ENCODE measurements at regions not wholly inside any gene's neighbourhood (a gene's known extent, or its start where the extent isn't known, plus 50 kb on each side); places are given as distances from the start of the nearest gene placed in this dataset.

DNA sequence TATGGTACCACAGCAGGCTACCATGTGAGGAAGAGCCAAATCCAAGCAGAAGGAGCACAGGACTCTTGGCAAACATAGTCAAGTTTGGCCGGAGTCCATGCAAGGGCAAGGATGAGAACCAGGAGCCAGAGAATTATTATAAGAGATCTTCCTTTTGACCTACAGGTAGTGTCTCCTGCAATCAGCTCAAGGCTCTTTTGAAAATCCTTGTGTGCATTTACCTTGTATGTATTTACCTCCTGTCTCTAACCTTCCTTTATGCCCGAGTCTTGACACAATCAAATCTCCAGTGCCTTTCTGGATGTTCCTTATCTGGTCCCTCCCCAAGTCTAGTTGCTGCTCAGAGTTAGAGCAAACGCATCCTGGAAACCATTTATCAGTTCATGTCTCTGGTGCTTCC is 855.0 kb upstream of the CELF4 start:
- H3K36me3 ChIP-seq, result no peaks in the 10 kb centered on the region
- H3K4me3 ChIP-seq, result no peak overlapping the region
- no peaks in the 10 kb centered on the region for H3K27me3 ChIP-seq
- H3K9me3 ChIP-seq, result no peaks in the 10 kb centered on the region
- H3K27ac ChIP-seq, result no peak overlapping the region
- no peak for TF ChIP-seq POLR2AphosphoS5 (IDR thresholded peaks at IDR 0.05)
- no peak for TF ChIP-seq POLR2A (IDR thresholded peaks at IDR 0.05)
- TF ChIP-seq, protein P1, sequence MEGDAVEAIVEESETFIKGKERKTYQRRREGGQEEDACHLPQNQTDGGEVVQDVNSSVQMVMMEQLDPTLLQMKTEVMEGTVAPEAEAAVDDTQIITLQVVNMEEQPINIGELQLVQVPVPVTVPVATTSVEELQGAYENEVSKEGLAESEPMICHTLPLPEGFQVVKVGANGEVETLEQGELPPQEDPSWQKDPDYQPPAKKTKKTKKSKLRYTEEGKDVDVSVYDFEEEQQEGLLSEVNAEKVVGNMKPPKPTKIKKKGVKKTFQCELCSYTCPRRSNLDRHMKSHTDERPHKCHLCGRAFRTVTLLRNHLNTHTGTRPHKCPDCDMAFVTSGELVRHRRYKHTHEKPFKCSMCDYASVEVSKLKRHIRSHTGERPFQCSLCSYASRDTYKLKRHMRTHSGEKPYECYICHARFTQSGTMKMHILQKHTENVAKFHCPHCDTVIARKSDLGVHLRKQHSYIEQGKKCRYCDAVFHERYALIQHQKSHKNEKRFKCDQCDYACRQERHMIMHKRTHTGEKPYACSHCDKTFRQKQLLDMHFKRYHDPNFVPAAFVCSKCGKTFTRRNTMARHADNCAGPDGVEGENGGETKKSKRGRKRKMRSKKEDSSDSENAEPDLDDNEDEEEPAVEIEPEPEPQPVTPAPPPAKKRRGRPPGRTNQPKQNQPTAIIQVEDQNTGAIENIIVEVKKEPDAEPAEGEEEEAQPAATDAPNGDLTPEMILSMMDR (IDR thresholded peaks at IDR 0.05), result no peak
- intact Hi-C loops (cut with DNase I; ENCODE audit: low total_unique reads), result loop anchor here (5.0 kb wide), 1 partner anchor 668 kb away; no protein-coding TSS in a partner anchor
- no peaks in the 10 kb centered on the region for H3K4me1 ChIP-seq
- DNase-seq (ENCODE audit: low spot score in 2 of 2), result no peak

DNA sequence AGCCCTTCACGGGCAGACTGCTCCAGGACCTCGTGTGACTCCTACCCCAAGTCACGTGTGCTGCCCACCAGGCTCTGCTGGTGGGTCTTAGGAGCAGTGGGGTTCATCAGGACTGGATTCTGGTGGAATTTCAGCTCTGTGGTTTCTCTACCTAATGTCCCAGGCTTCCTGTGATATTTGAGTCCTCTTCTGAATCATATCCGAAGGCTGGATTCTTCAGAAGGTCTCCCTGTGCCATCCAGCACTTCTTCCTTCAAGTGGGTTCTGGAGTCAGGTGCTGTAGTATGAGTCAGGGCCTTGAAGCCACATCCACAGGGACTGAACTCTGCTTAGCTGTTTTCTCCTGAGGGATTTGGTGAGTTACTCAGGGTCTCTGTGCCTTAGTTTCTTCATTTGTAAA is 850.2 kb upstream of the CELF4 start:
- TF ChIP-seq POLR2AphosphoS5 (IDR thresholded peaks at IDR 0.05), result no peak
- TF ChIP-seq, protein P1 (IDR thresholded peaks at IDR 0.05), result no peak
- no peak for TF ChIP-seq POLR2A (IDR thresholded peaks at IDR 0.05)
- H3K4me3 ChIP-seq, result no peak overlapping the region
- H3K36me3 ChIP-seq, result no peaks in the 10 kb centered on the region
- H3K4me1 ChIP-seq, result no peaks in the 10 kb centered on the region
- no peak overlapping the region for H3K27ac ChIP-seq
- no peaks in the 10 kb centered on the region for H3K9me3 ChIP-seq
- intact Hi-C loops (cut with DNase I; ENCODE audit: low total_unique reads), result no loop called here
- no peaks in the 10 kb centered on the region for H3K27me3 ChIP-seq
- no peak for DNase-seq (ENCODE audit: low spot score in 2 of 2)

DNA sequence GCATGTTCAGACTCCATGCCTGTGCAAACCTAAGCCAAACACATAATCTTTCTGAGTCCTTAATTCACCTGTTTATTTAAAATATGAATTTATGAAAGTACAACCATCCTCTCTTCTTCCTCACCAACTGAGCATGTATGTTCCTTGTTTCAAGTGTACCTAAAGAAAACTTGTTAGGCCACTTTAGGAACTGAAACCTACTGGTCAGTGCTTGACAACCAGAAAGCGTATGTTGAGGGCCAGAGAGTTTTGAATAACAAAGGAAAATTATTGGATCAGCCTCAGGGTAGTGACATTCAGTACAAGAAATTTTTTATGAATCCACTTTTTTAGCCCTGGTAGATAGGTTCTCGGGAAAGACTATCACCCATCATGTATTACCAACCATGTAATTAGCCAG is 847.6 kb upstream of the CELF4 start:
- Histone ChIP-seq H3K27ac (no peak overlapping the region), H3K4me3 (no peak overlapping the region), H3K4me1 (no peaks in the 10 kb centered on the region), H3K27me3 (no peaks in the 10 kb centered on the region), H3K9me3 (peaks cover 0 to 4% of the 10 kb centered on the region in 2 donors), H3K36me3 (no peaks in the 10 kb centered on the region)
- DNase-seq (ENCODE audit: low spot score in 2 of 2), result no peak
- intact Hi-C loops (cut with DNase I; ENCODE audit: low total_unique reads), result no loop called here
- TF ChIP-seq, protein P1 (IDR thresholded peaks at IDR 0.05), result no peak
- TF ChIP-seq POLR2AphosphoS5 (IDR thresholded peaks at IDR 0.05), result no peak
- TF ChIP-seq POLR2A (IDR thresholded peaks at IDR 0.05), result no peak

DNA sequence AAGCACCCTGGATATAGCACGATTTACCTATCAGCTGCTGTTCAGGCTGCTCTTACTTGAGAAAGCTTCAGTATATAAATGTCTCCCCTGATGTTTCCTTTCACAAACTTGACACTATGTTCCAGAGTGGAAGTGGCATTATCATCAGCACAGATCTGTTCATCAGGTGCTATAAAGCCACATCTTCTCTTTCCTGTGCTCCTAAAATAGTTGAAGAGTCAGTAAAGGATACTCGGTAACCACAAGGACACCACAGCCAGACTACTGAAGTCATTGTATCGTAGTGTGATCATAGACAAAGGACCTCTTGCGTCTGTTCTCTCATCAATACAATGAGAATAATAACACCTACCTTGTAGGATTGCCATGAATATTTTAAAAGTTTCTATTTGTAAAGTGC is 841.0 kb upstream of the CELF4 start:
- no peaks in the 10 kb centered on the region for H3K36me3 ChIP-seq
- H3K27ac ChIP-seq, result no peak overlapping the region
- H3K4me1 ChIP-seq, result no peaks in the 10 kb centered on the region
- no peak for DNase-seq (ENCODE audit: low spot score in 2 of 2)
- intact Hi-C loops (cut with DNase I; ENCODE audit: low total_unique reads), result no loop called here
- H3K4me3 ChIP-seq, result no peak overlapping the region
- TF ChIP-seq POLR2AphosphoS5 (IDR thresholded peaks at IDR 0.05) (no peak), POLR2A (IDR thresholded peaks at IDR 0.05) (no peak)
- TF ChIP-seq, protein P1 (IDR thresholded peaks at IDR 0.05), result no peak
- peaks cover 0 to 4% of the 10 kb centered on the region in 2 donors for H3K9me3 ChIP-seq
- H3K27me3 ChIP-seq, result no peaks in the 10 kb centered on the region

DNA sequence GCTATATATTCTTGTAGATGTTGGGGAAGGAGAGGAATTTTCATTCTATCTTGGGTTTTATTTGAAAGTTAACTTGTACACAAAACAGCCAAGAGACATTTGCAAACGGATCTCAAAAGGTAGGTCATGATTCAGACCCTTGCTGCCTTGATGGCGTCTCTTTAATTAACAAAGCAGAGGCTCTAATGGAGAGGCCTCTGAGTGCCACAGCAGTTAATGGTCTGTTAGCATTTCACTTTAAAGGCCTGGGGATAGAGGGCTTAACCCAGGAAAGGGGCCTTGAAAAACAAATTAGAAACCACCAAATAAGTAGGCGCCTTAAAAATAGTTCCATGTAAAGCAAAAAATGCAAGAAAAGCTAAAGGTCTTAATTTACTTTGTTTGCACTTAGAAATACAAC is 836.9 kb upstream of the CELF4 start:
- no peaks in the 10 kb centered on the region for H3K4me1 ChIP-seq
- TF ChIP-seq, protein P1 (IDR thresholded peaks at IDR 0.05), result no peak
- TF ChIP-seq POLR2AphosphoS5 (IDR thresholded peaks at IDR 0.05) (no peak), POLR2A (IDR thresholded peaks at IDR 0.05) (no peak)
- intact Hi-C loops (cut with DNase I; ENCODE audit: low total_unique reads), result no loop called here

More for the DNA sequence above, 836.9 kb upstream of the CELF4 start:
- Histone ChIP-seq H3K9me3 (no peaks in the 10 kb centered on the region), H3K27ac (no peak overlapping the region), H3K36me3 (no peaks in the 10 kb centered on the region), H3K27me3 (no peaks in the 10 kb centered on the region), H3K4me3 (no peak overlapping the region)
- DNase-seq (ENCODE audit: low spot score in 2 of 2), result no peak
